ENCODE measurements at regions not wholly inside any gene's neighbourhood (a gene's known extent, or its start where the extent isn't known, plus 50 kb on each side); places are given as distances from the start of the nearest gene placed in this dataset.
A peak's percentile ranks its signal among the peaks of the same experiment; 100 is the strongest.

GRCh38 chr3:59527493-59527892 lies 477.7 kb upstream of the CFAP20DC start:
- Mint-ChIP-seq H3K27me3 (peaks cover 2% of the 10 kb centered on the region), H3K4me3 (no peak overlapping the region), H3K4me1 (ENCODE audit: low read depth) (peaks cover 15% of the 10 kb centered on the region), H3K27ac (peak overlapping the region; percentile 0), H3K36me3 (no peaks in the 10 kb centered on the region), H3K9me3 (no peaks in the 10 kb centered on the region)
- POLR2A ChIA-PET: interaction anchor here (1.2 to 1.5 kb wide), 3 partner anchors 39 to 141 kb away, joined by 4 to 7 read pairs (median 4); no protein-coding TSS in a partner anchor
- CTCF ChIA-PET: interaction anchor here (1.1 to 1.2 kb wide), 2 partner anchors 140 to 332 kb away, joined by 3 read pairs; no protein-coding TSS in a partner anchor
- intact Hi-C loops (cut with micrococcal nuclease): loop anchor here (1.0 kb wide), 6 partner anchors 32 to 292 kb away; no protein-coding TSS in a partner anchor
- no peak for DNase-seq

- Mint-ChIP-seq H3K27ac (peak overlapping the region; percentile 0), H3K36me3 (no peaks in the 10 kb centered on the region), H3K4me1 (ENCODE audit: low read depth) (peaks cover 15% of the 10 kb centered on the region), H3K4me3 (no peak overlapping the region), H3K9me3 (no peaks in the 10 kb centered on the region), H3K27me3 (peaks cover 2% of the 10 kb centered on the region)
- intact Hi-C loops (cut with micrococcal nuclease): loop anchor here (1.0 kb wide), 6 partner anchors 32 to 292 kb away; no protein-coding TSS in a partner anchor
- DNase-seq: no peak
- CTCF ChIA-PET: interaction anchor here (0.7 to 1.2 kb wide), 3 partner anchors 139 to 332 kb away, joined by 3 read pairs; no protein-coding TSS in a partner anchor
- POLR2A ChIA-PET: interaction anchor here (1.1 to 1.5 kb wide), 4 partner anchors 25 to 141 kb away, joined by 3 to 7 read pairs (median 4); no protein-coding TSS in a partner anchor
These were observed 477.2 kb upstream of the CFAP20DC start for GRCh38 chr3:59526999-59527398.

GRCh38 chr3:59522550-59522949 lies 472.7 kb upstream of the CFAP20DC start:
- intact Hi-C loops (cut with micrococcal nuclease): no loop called here
- Mint-ChIP-seq H3K4me1 (ENCODE audit: low read depth) (peaks cover 13% of the 10 kb centered on the region), H3K27me3 (peaks cover 2% of the 10 kb centered on the region), H3K36me3 (no peaks in the 10 kb centered on the region), H3K4me3 (no peak overlapping the region), H3K9me3 (no peaks in the 10 kb centered on the region), H3K27ac (no peak overlapping the region)
- ChIA-PET POLR2A (no interaction called here), CTCF (no interaction called here)
- DNase-seq: no peak

- DNase-seq: no peak
- POLR2A ChIA-PET: no interaction called here
- no peak overlapping the region for H3K27ac Mint-ChIP-seq
- CTCF ChIA-PET: no interaction called here
- peaks cover 2% of the 10 kb centered on the region for H3K27me3 Mint-ChIP-seq
- no peaks in the 10 kb centered on the region for H3K4me1 Mint-ChIP-seq (ENCODE audit: low read depth)
- no peaks in the 10 kb centered on the region for H3K36me3 Mint-ChIP-seq
- H3K9me3 Mint-ChIP-seq: no peaks in the 10 kb centered on the region
- H3K4me3 Mint-ChIP-seq: no peak overlapping the region
- intact Hi-C loops (cut with micrococcal nuclease): no loop called here
These were observed 469.3 kb upstream of the CFAP20DC start for GRCh38 chr3:59519094-59519493.

- no peaks in the 10 kb centered on the region for H3K27me3 Mint-ChIP-seq
- H3K36me3 Mint-ChIP-seq: no peaks in the 10 kb centered on the region
- H3K4me1 Mint-ChIP-seq (ENCODE audit: low read depth): no peaks in the 10 kb centered on the region
- DNase-seq: no peak
- H3K9me3 Mint-ChIP-seq: no peaks in the 10 kb centered on the region
- no peak overlapping the region for H3K27ac Mint-ChIP-seq
- ChIA-PET CTCF (no interaction called here), POLR2A (no interaction called here)
- no peak overlapping the region for H3K4me3 Mint-ChIP-seq
- intact Hi-C loops (cut with micrococcal nuclease): no loop called here
These were observed 468.6 kb upstream of the CFAP20DC start for GRCh38 chr3:59518283-59519055.

GRCh38 chr3:59517388-59517787 lies 467.6 kb upstream of the CFAP20DC start:
- CTCF ChIA-PET: no interaction called here
- no peaks in the 10 kb centered on the region for H3K27me3 Mint-ChIP-seq
- DNase-seq: no peak

GRCh38 chr3:59515966-59516365 lies 466.1 kb upstream of the CFAP20DC start:
- ChIA-PET CTCF (no interaction called here), POLR2A (no interaction called here)
- Mint-ChIP-seq H3K4me3 (no peak overlapping the region), H3K36me3 (no peaks in the 10 kb centered on the region), H3K9me3 (no peaks in the 10 kb centered on the region), H3K4me1 (ENCODE audit: low read depth) (peaks cover 5% of the 10 kb centered on the region), H3K27ac (no peak overlapping the region), H3K27me3 (no peaks in the 10 kb centered on the region)
- intact Hi-C loops (cut with micrococcal nuclease): no loop called here
- DNase-seq: no peak

More at GRCh38 chr3:59517388-59517787, 467.6 kb upstream of the CFAP20DC start:
- H3K27ac Mint-ChIP-seq: no peak overlapping the region
- no peak overlapping the region for H3K4me3 Mint-ChIP-seq
- POLR2A ChIA-PET: no interaction called here
- H3K36me3 Mint-ChIP-seq: no peaks in the 10 kb centered on the region
- H3K9me3 Mint-ChIP-seq: no peaks in the 10 kb centered on the region
- intact Hi-C loops (cut with micrococcal nuclease): no loop called here
- H3K4me1 Mint-ChIP-seq (ENCODE audit: low read depth): peaks cover under 1% of the 10 kb centered on the region

GRCh38 chr3:59514865-59515482 lies 465.1 kb upstream of the CFAP20DC start:
- intact Hi-C loops (cut with micrococcal nuclease): no loop called here
- ChIA-PET CTCF (no interaction called here), POLR2A (no interaction called here)
- no peak for DNase-seq
- Mint-ChIP-seq H3K4me3 (no peak overlapping the region), H3K4me1 (ENCODE audit: low read depth) (peaks cover 5% of the 10 kb centered on the region), H3K36me3 (no peaks in the 10 kb centered on the region), H3K27ac (no peak overlapping the region), H3K9me3 (no peaks in the 10 kb centered on the region), H3K27me3 (no peaks in the 10 kb centered on the region)

GRCh38 chr3:59513570-59513969 lies 463.7 kb upstream of the CFAP20DC start:
- peaks cover 5% of the 10 kb centered on the region for H3K4me1 Mint-ChIP-seq (ENCODE audit: low read depth)
- no peaks in the 10 kb centered on the region for H3K36me3 Mint-ChIP-seq
- intact Hi-C loops (cut with micrococcal nuclease): no loop called here
- no peaks in the 10 kb centered on the region for H3K9me3 Mint-ChIP-seq
- no peak for DNase-seq
- no peak overlapping the region for H3K27ac Mint-ChIP-seq
- POLR2A ChIA-PET: no interaction called here
- no peaks in the 10 kb centered on the region for H3K27me3 Mint-ChIP-seq
- CTCF ChIA-PET: no interaction called here
- H3K4me3 Mint-ChIP-seq: no peak overlapping the region

- no peak overlapping the region for H3K4me3 Mint-ChIP-seq
- POLR2A ChIA-PET: no interaction called here
- H3K27me3 Mint-ChIP-seq: no peaks in the 10 kb centered on the region
- intact Hi-C loops (cut with micrococcal nuclease): no loop called here
- no peaks in the 10 kb centered on the region for H3K9me3 Mint-ChIP-seq
- H3K4me1 Mint-ChIP-seq (ENCODE audit: low read depth): peaks cover 5% of the 10 kb centered on the region
- CTCF ChIA-PET: interaction anchor here (0.7 kb wide), 1 partner anchor 8 kb away, joined by 3 read pairs; no protein-coding TSS in a partner anchor
- H3K36me3 Mint-ChIP-seq: no peaks in the 10 kb centered on the region
- no peak overlapping the region for H3K27ac Mint-ChIP-seq
- DNase-seq: no peak
These were observed 462.2 kb upstream of the CFAP20DC start for GRCh38 chr3:59512066-59512465.

GRCh38 chr3:59510576-59510975 lies 460.8 kb upstream of the CFAP20DC start:
- H3K27ac Mint-ChIP-seq: no peak overlapping the region

GRCh38 chr3:59508273-59508672 lies 458.4 kb upstream of the CFAP20DC start:
- Mint-ChIP-seq H3K4me3 (no peak overlapping the region), H3K27me3 (no peaks in the 10 kb centered on the region), H3K9me3 (peaks cover 2% of the 10 kb centered on the region), H3K36me3 (no peaks in the 10 kb centered on the region), H3K27ac (no peak overlapping the region), H3K4me1 (ENCODE audit: low read depth) (peaks cover 5% of the 10 kb centered on the region)
- CTCF ChIA-PET: no interaction called here
- DNase-seq: no peak
- POLR2A ChIA-PET: no interaction called here
- intact Hi-C loops (cut with micrococcal nuclease): no loop called here

More at GRCh38 chr3:59510576-59510975, 460.8 kb upstream of the CFAP20DC start:
- H3K9me3 Mint-ChIP-seq: no peaks in the 10 kb centered on the region
- no peaks in the 10 kb centered on the region for H3K36me3 Mint-ChIP-seq
- H3K4me3 Mint-ChIP-seq: no peak overlapping the region
- ChIA-PET POLR2A (no interaction called here), CTCF (interaction anchor here (1.5 kb wide), 1 partner anchor 65 kb away, joined by 5 read pairs; no protein-coding TSS in a partner anchor)
- no peaks in the 10 kb centered on the region for H3K27me3 Mint-ChIP-seq
- intact Hi-C loops (cut with micrococcal nuclease): no loop called here
- H3K4me1 Mint-ChIP-seq (ENCODE audit: low read depth): peaks cover 5% of the 10 kb centered on the region
- DNase-seq: no peak
